ENCODE measurements at regions not wholly inside any gene's neighbourhood (a gene's known extent, or its start where the extent isn't known, plus 50 kb on each side); places are given as distances from the start of the nearest gene placed in this dataset.

DNA sequence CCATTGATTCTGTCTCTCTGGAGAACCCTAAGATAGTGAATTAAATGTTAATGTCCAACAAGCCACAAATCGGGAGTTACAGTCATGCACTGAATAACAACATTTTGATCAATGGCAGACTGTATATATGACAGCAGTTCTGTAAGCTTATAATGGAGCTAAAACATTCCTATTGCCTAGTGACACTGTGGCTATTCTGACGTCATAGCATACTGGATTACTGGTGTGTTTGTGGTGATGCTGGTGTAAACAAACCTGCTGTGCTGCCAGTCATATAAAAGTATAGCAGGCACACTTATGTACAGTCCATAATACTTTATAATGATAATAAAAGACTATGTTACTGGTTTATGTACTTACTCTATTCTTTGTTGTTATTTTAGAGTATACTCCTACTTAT, 56.7 kb upstream of the BICD1 start:
- Histone ChIP-seq H3K4me3 (ENCODE audit: low read depth in 1 of 3, low read length in 3 of 3) (no peak overlapping the region), H3K9me3 (ENCODE audit: control insufficient read depth in 4 of 4, low read length in 3 of 4) (no peaks in the 10 kb centered on the region), H3K9ac (ENCODE audit: low read depth in 1 of 2, low read length in 2 of 2) (no peak overlapping the region), H3K36me3 (ENCODE audit: control insufficient read depth in 4 of 4, insufficient read depth in 3 of 4, low read depth in 1 of 4, low read length in 3 of 4) (no peaks in the 10 kb centered on the region), H3K27ac (ENCODE audit: low read depth in 1 of 2, low read length in 2 of 2) (no peak overlapping the region), H3K27me3 (ENCODE audit: control insufficient read depth in 4 of 4, insufficient read depth in 4 of 4, low read length in 3 of 4) (no peaks in the 10 kb centered on the region), H3K4me1 (ENCODE audit: control insufficient read depth in 4 of 4, insufficient read depth in 4 of 4, low read length in 3 of 4) (no peaks in the 10 kb centered on the region)
- DNase-seq (ENCODE audit: low spot score), result no peak
- TF ChIP-seq, protein P1, sequence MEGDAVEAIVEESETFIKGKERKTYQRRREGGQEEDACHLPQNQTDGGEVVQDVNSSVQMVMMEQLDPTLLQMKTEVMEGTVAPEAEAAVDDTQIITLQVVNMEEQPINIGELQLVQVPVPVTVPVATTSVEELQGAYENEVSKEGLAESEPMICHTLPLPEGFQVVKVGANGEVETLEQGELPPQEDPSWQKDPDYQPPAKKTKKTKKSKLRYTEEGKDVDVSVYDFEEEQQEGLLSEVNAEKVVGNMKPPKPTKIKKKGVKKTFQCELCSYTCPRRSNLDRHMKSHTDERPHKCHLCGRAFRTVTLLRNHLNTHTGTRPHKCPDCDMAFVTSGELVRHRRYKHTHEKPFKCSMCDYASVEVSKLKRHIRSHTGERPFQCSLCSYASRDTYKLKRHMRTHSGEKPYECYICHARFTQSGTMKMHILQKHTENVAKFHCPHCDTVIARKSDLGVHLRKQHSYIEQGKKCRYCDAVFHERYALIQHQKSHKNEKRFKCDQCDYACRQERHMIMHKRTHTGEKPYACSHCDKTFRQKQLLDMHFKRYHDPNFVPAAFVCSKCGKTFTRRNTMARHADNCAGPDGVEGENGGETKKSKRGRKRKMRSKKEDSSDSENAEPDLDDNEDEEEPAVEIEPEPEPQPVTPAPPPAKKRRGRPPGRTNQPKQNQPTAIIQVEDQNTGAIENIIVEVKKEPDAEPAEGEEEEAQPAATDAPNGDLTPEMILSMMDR (IDR thresholded peaks at IDR 0.05; ENCODE audit: low read depth, low read length, missing input control), result no peak
- TF ChIP-seq, protein P2, sequence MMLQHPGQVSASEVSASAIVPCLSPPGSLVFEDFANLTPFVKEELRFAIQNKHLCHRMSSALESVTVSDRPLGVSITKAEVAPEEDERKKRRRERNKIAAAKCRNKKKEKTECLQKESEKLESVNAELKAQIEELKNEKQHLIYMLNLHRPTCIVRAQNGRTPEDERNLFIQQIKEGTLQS (IDR thresholded peaks at IDR 0.05), result no peak
- TF ChIP-seq SP1 (IDR thresholded peaks at IDR 0.05) (no peak), JUND (IDR thresholded peaks at IDR 0.05) (no peak), FOXA2 (IDR thresholded peaks at IDR 0.05) (no peak), TAF1 (conservative IDR thresholded peaks at IDR 0.05) (no peak), YY1 (IDR thresholded peaks at IDR 0.05) (no peak), GABPA (IDR thresholded peaks at IDR 0.05 in 1 of 2, conservative IDR thresholded peaks at IDR 0.05 in 1 of 2) (no peak), RAD21 (IDR thresholded peaks at IDR 0.05) (no peak), FOXA1 (IDR thresholded peaks at IDR 0.05) (no peak), NR2F2 (IDR thresholded peaks at IDR 0.05) (no peak), HNF4A (conservative IDR thresholded peaks at IDR 0.05) (no peak), RXRA (IDR thresholded peaks at IDR 0.05) (no peak), EGR1 (IDR thresholded peaks at IDR 0.05; ENCODE audit: low read depth in 2 of 2) (no peak)
- TF ChIP-seq, protein P3, sequence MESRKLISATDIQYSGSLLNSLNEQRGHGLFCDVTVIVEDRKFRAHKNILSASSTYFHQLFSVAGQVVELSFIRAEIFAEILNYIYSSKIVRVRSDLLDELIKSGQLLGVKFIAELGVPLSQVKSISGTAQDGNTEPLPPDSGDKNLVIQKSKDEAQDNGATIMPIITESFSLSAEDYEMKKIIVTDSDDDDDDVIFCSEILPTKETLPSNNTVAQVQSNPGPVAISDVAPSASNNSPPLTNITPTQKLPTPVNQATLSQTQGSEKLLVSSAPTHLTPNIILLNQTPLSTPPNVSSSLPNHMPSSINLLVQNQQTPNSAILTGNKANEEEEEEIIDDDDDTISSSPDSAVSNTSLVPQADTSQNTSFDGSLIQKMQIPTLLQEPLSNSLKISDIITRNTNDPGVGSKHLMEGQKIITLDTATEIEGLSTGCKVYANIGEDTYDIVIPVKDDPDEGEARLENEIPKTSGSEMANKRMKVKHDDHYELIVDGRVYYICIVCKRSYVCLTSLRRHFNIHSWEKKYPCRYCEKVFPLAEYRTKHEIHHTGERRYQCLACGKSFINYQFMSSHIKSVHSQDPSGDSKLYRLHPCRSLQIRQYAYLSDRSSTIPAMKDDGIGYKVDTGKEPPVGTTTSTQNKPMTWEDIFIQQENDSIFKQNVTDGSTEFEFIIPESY (IDR thresholded peaks at IDR 0.05), result no peak
- TF ChIP-seq, protein P4, sequence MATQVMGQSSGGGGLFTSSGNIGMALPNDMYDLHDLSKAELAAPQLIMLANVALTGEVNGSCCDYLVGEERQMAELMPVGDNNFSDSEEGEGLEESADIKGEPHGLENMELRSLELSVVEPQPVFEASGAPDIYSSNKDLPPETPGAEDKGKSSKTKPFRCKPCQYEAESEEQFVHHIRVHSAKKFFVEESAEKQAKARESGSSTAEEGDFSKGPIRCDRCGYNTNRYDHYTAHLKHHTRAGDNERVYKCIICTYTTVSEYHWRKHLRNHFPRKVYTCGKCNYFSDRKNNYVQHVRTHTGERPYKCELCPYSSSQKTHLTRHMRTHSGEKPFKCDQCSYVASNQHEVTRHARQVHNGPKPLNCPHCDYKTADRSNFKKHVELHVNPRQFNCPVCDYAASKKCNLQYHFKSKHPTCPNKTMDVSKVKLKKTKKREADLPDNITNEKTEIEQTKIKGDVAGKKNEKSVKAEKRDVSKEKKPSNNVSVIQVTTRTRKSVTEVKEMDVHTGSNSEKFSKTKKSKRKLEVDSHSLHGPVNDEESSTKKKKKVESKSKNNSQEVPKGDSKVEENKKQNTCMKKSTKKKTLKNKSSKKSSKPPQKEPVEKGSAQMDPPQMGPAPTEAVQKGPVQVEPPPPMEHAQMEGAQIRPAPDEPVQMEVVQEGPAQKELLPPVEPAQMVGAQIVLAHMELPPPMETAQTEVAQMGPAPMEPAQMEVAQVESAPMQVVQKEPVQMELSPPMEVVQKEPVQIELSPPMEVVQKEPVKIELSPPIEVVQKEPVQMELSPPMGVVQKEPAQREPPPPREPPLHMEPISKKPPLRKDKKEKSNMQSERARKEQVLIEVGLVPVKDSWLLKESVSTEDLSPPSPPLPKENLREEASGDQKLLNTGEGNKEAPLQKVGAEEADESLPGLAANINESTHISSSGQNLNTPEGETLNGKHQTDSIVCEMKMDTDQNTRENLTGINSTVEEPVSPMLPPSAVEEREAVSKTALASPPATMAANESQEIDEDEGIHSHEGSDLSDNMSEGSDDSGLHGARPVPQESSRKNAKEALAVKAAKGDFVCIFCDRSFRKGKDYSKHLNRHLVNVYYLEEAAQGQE (IDR thresholded peaks at IDR 0.05), result no peak
- TF ChIP-seq, protein P5, sequence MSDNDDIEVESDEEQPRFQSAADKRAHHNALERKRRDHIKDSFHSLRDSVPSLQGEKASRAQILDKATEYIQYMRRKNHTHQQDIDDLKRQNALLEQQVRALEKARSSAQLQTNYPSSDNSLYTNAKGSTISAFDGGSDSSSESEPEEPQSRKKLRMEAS (IDR thresholded peaks at IDR 0.05), result no peak
- 31% methylated on average over 2 of the region's 2 CpGs for WGBS
